ENCODE measurements at regions not wholly inside any gene's neighbourhood (a gene's known extent, or its start where the extent isn't known, plus 50 kb on each side); places are given as distances from the start of the nearest gene placed in this dataset.
"Not testable (repeated sequence)": the region's sequence is repeated elsewhere in the genome, so short reads cannot be mapped to it uniquely, and the experiment has no call there.

GRCh38 chrX:73940893-73941470 lies 88.5 kb upstream of the XIST start:
- no peak for DNase-seq

GRCh38 chrX:73937843-73938242 lies 85.3 kb upstream of the XIST start:
- DNase-seq = not testable (repeated sequence)

- DNase-seq = no peak
Measured at GRCh38 chrX:73932522-73932921, 80.0 kb upstream of the XIST start.

GRCh38 chrX:73930300-73930699 lies 77.8 kb upstream of the XIST start:
- DNase-seq = no peak

GRCh38 chrX:73922856-73923455 lies 70.4 kb upstream of the XIST start:
- no peak for DNase-seq

- DNase-seq = no peak
Measured at GRCh38 chrX:73916931-73917667, 64.6 kb upstream of the XIST start.

- DNase-seq = no peak
Measured at GRCh38 chrX:73916489-73916888, 64.0 kb upstream of the XIST start.

GRCh38 chrX:73914792-73915191 lies 62.3 kb upstream of the XIST start:
- DNase-seq = not testable (repeated sequence)

- no peak for DNase-seq
Measured at GRCh38 chrX:73913580-73913979, 61.1 kb upstream of the XIST start.

GRCh38 chrX:73911946-73912345 lies 59.4 kb upstream of the XIST start:
- not testable (repeated sequence) for DNase-seq

- not testable (repeated sequence) for DNase-seq
Measured at GRCh38 chrX:73905749-73906374, 53.3 kb upstream of the XIST start.

GRCh38 chrX:73903941-73904340 lies 51.4 kb upstream of the XIST start:
- DNase-seq = no peak

All from hematopoietic multipotent progenitor cell treated with erythropoietin and hydrocortisone succinate and interleukin-3 and kit ligand, for 8 days (in vitro differentiated cells).